Ramos (cell line): ENCODE measurements at regions not wholly inside any gene's neighbourhood (a gene's known extent, or its start where the extent isn't known, plus 50 kb on each side); places are given as distances from the start of the nearest gene placed in this dataset.
"Not testable (repeated sequence)": the region's sequence is repeated elsewhere in the genome, so short reads cannot be mapped to it uniquely, and the experiment has no call there.

Source experiments
- in situ Hi-C: fragments of 300-500 bp; cut with MboI; formaldehyde crosslinking; loops from one replicate; pipeline ENCODE4 v1.14.3; 2022; ENCODE audit warnings: low sequenced_read_pairs; ENCODE audit not compliant: unreplicated experiment

GRCh38 chr2:220353897-220354296 is 726.5 kb downstream of the SLC4A3 start:
- in situ Hi-C loops = no loop called here

GRCh38 chr2:220356076-220356475 is 728.6 kb downstream of the SLC4A3 start:
- in situ Hi-C loops = no loop called here

- in situ Hi-C loops = no loop called here
Measured at GRCh38 chr2:220365023-220365422, 737.6 kb downstream of the SLC4A3 start.

DNA sequence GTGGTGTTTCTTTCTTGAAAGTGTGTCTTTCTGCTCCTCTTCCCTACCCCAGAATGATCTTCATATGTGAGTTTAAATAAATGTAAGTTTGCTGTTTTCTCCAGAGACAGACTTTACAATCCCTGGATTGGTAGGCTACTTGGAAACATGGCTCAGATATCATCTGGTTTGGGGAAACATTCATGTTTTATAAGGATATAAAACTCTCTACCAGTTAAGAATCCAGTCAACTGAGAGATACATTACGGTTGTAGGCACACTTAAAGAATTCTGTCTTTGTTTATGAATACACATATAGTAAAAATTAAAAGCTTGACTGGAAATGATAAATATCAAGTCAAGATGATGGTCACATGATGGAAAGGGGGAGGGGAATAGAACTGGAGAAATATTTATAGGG is 739.3 kb downstream of the SLC4A3 start:
- in situ Hi-C loops = no loop called here

GRCh38 chr2:220370764-220371163 is 743.3 kb downstream of the SLC4A3 start:
- in situ Hi-C loops = no loop called here

DNA sequence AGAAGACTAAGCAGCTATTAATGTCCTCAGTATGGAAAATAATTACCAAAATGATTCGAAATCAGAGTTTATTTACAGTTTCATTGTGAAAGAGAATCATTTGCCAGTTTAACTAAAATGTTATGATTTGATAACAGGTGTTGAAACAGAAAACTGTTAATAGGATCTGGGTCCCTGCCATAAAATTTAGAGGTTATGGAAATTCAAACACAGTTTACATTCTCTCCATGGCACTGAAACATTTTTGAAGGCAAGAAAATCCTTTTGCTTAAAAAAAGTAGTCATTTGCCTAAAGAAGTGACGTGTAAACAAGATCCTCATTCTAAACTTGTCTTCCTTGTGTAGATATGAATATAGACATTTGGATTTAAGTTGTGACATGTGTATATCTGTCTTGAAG is 743.8 kb downstream of the SLC4A3 start:
- in situ Hi-C loops = no loop called here

DNA sequence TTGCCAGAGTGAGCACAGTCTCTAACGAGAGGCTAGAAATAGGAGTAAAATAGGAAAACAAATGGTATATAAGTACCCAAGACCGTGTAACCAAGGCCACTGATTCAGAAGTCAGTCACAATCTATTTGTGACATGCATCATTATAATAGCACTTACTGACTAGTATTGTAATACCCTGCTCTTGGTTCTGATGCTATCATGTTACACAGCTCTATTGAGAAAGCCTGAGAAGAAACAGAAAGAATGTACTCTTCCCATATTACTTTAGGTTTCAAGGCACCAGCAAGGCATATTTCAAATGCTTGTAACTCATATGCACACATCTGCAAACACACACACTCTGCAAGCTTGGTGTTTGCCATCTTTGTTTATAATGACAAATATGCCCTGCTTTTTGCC is 746.4 kb downstream of the SLC4A3 start:
- in situ Hi-C loops = no loop called here

- in situ Hi-C loops = no loop called here
Measured at GRCh38 chr2:220374282-220374681, 746.9 kb downstream of the SLC4A3 start.

DNA sequence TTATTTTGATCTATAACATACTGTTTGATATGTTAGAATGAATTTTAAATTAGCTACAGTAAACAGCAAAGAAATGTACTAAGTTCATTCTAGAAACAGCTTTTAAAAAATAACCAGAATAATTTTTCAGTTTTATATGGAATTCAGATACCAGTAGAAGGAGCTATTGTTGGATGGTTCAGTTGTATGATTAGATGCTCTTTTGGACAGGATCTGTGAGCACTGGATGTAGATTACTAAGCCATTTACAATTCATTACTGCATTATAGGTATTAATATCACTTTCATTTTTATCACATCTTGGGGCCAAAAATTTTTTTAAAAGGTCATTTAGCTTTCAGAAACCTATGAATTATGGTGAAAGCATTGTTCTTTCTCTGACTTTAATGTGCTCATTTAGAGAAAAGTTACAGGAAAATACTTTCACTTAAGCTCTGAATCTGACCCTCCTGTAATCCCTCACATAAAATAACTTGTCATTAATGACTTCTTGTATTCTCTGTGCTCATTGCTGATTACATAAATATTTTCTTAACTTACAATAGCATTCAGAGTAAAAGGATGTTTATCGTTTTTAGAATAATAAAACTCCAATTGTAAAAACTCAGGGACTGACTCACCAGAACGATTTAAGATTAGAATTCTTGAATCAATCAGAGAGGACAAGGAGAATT is 750.2 kb downstream of the SLC4A3 start:
- in situ Hi-C loops = no loop called here

DNA sequence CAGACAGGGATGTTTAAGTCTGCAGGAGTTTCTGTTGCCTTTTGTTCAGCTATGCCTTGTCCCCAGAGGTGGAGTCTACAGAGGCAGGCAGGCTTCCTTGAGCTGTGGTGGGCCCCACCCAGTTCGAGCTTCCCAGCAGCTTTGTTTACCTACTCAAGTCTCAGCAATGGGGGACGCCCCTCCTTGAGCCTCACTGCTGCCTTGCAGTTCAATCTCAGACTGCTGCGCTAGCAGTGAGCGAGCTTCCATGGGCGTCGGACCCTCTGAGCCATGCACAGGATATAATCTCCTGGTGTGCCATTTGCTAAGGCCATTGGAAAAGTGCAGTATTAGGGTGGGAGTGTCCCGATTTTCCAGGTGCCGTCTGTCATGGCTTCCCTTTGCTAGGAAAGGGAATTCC is 760.3 kb downstream of the SLC4A3 start:
- in situ Hi-C loops = not testable (repeated sequence)

DNA sequence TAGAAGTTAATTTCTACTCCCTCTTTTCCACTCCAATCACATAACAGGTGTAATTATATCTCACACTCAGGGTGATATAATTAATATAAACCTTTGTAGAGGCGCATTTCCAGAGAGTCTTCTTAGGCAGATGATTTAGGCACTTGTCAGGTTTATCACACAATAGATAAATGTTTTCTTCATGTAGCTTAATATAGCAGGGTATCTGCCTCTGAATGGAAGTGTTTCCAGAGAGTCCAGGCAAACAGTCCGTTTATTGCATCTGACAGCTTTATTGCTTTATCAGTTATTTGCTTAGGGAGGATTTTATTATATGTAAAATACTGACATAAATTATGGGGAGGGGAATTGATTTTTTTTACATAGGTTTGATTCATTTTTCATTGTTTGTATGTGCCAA is 766.3 kb downstream of the SLC4A3 start:
- in situ Hi-C loops = no loop called here

DNA sequence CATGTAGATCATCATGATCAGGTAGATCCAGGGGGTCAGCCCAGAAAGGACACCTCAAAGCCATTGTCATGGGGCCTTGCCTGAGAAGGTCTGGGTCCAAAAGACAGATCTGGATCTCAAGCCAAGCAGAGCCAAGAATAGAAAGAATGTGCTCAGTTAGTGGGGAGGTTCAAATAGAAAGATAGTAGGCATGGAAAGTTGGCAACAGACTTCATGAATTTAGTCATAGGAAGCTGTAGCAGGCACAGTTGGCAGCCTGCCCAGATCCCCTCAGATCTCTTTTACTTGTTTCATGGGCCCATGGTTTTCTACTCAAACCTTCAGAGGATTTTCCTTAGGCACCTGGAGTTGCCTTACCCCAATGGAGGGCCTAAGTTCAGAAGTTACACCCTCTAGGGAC is 767.0 kb downstream of the SLC4A3 start:
- in situ Hi-C loops = no loop called here

- in situ Hi-C loops = no loop called here
Measured at GRCh38 chr2:220396287-220396686, 768.9 kb downstream of the SLC4A3 start.

- in situ Hi-C loops = no loop called here
Measured at GRCh38 chr2:220410296-220410695, 782.9 kb downstream of the SLC4A3 start.

- in situ Hi-C loops = no loop called here
Measured at GRCh38 chr2:220417503-220417902, 790.1 kb downstream of the SLC4A3 start.

DNA sequence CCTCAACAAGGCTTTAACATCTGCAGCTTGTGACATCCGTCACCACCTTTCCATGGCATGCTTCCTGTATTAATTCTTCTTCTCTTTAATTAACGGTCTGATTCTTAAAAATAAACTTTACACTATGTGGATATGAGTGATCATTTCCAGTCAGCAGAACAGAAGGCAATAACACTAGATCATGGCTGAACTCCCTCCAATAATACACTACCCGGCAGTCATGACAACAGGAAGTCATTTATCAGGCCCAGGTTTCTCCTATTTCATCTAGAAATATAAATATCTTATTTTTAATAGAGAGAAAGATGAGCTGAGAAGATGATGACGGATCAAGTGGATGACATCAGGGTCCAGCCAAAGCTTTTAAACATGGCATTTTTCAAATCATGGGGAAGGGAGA is 792.2 kb downstream of the SLC4A3 start:
- in situ Hi-C loops = no loop called here

GRCh38 chr2:220420820-220421219 is 793.4 kb downstream of the SLC4A3 start:
- in situ Hi-C loops = no loop called here

DNA sequence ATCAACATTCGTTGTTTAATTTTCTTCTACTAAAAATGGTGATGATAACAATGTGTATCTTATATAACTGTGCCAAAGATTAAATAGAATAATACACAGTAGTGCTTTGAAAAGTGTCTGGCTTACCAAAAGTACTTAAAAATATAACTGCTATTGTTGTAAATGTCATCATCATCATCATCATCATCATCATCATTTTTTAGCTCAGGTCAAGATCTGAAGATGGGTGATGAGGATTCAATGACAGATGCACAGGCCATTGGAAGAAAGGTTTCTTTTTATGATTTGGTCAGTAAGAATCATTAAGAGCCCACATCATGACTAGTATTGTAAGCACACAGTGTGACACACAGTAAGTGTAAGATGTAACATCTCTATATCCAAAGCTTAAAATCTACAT is 795.2 kb downstream of the SLC4A3 start:
- in situ Hi-C loops = no loop called here

GRCh38 chr2:220424561-220424960 is 797.1 kb downstream of the SLC4A3 start:
- in situ Hi-C loops = no loop called here

GRCh38 chr2:220432645-220433044 is 805.2 kb downstream of the SLC4A3 start:
- in situ Hi-C loops = no loop called here

DNA sequence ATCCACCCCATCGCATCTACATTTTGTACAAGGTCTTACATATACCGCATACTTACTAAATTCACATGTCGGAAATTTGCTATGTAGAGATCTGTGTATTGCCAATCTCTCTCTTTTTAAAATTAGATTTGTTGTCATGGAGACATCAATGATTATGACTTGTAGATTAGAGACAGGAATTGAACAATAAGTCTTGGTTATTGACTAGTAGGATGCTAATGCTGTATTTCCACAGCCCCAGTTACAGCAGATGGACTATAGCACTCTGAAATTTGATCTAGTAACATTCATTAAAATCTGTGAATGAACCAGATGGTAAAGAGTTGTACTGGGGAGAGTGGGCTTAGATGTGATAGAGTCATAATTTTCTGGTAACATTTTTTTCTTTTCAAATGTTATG is 805.7 kb downstream of the SLC4A3 start:
- in situ Hi-C loops = no loop called here

DNA sequence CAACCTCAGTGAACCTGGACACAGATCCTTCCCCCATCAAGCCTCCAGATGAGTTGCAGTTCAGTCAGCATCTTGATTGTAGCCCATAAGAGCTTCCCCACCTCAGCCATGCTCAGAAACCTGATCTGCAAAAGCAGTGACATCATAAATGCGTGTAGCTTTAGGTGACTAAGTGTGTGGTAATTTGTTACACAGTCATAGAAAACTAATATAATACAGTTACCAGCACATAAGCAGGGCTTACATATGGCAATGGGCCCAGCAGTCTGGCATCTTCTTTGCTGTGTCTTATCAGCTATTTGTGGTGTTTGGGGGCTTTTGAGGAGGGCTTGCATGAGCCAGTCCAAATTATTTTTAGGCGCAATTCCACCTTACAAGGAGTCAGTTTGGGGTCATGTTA is 807.0 kb downstream of the SLC4A3 start:
- in situ Hi-C loops = no loop called here

DNA sequence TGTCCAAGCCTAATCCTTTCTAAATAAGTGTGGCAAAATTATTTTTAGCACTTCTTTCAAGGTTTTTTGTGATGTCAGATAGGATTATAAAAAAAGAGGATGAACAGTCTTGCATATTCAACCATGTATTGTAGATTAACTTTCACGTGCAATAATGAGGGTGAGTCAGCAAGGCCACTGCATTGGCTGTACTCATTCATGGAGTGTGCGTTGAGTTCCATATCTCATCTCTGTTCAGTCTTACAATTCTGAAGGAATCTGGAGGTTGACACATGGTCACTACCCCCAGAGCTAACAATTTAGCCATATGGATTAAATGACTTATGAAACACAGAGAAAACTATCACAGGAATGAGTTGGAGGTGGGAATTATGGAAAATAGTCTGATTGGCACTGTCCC is 810.5 kb downstream of the SLC4A3 start:
- in situ Hi-C loops = no loop called here
